Esophagus muscularis mucosa (tissue), 4 donors: ENCODE measurements at regions not wholly inside any gene's neighbourhood (a gene's known extent, or its start where the extent isn't known, plus 50 kb on each side); places are given as distances from the start of the nearest gene placed in this dataset.

Experiments used
- CTCF ChIP-seq, 3 experiments: fragments of 200-600 bp in 2 of 3; fragments of 450-650 bp in 1 of 3; sonication (generic) in 2 of 3; IDR thresholded peaks; one replicate each; pipeline ENCODE4 v1.5.1; 2017 to 2019; ENCODE audit warnings: antibody characterized with exemption in 3 of 3, mild to moderate bottlenecking in 2 of 3, moderate library complexity in 1 of 3
- EP300 ChIP-seq: sonication (generic); formaldehyde crosslinking; IDR thresholded peaks from one replicate; pipeline ENCODE4 v1.6.1; 2017; ENCODE audit warnings: antibody characterized with exemption
- POLR2A ChIP-seq: fragments of 450-650 bp; IDR thresholded peaks from one replicate; pipeline ENCODE4 v1.6.1; 2017; ENCODE audit warnings: antibody characterized with exemption, moderate library complexity, mild to moderate bottlenecking, low read depth

- TF ChIP-seq CTCF (IDR thresholded peaks at IDR 0.05), result no peak
- no peak for TF ChIP-seq POLR2A
- no peak for TF ChIP-seq EP300
Measured at GRCh38 chr5:120368923-120369715, 95.0 kb upstream of the PRR16 start.
